ENCODE measurements at regions not wholly inside any gene's neighbourhood (a gene's known extent, or its start where the extent isn't known, plus 50 kb on each side); places are given as distances from the start of the nearest gene placed in this dataset.

GRCh38 chr15:38897551-38897950 lies 332.9 kb upstream of the RASGRP1 start:
- TF ChIP-seq EHMT2 (IDR thresholded peaks at IDR 0.05; ENCODE audit: low read depth): no peak
- no peak for TF ChIP-seq ELK1 (IDR thresholded peaks at IDR 0.05; ENCODE audit: low read depth, low read length)

Measured in A549 (cell line).